SU-DHL-6 (cell line): ENCODE measurements at regions not wholly inside any gene's neighbourhood (a gene's known extent, or its start where the extent isn't known, plus 50 kb on each side); places are given as distances from the start of the nearest gene placed in this dataset.

ENCODE experiments used
- CTCF ChIP-seq: fragments of 200-600 bp; sonication (generic); IDR thresholded peaks from one replicate; pipeline ENCODE4 v1.5.1; 2017; ENCODE audit warnings: antibody characterized with exemption, mild to moderate bottlenecking, low read length, moderate library complexity; ENCODE audit not compliant: insufficient read depth, poor library complexity, severe bottlenecking
- EZH2phosphoT487 ChIP-seq: fragments of 200-600 bp; sonication (generic), shearing (Covaris generic); conservative IDR thresholded peaks from 2 replicates; pipeline ENCODE4 v1.6.1; 2018; ENCODE audit warnings: mild to moderate bottlenecking, antibody characterized with exemption, low read length, moderate library complexity, mixed read lengths

- TF ChIP-seq CTCF (no peak), EZH2phosphoT487 (no peak)
Measured at GRCh38 chr15:70461992-70462391, 301.4 kb downstream of the UACA start.
